Myocyte (in vitro differentiated cells): ENCODE measurements at regions not wholly inside any gene's neighbourhood (a gene's known extent, or its start where the extent isn't known, plus 50 kb on each side); places are given as distances from the start of the nearest gene placed in this dataset.
A peak's percentile ranks its signal among the peaks of the same experiment; 100 is the strongest.

Experiments used
- DNase-seq: peaks from one replicate; pipeline ENCODE4 v3.0.0-alpha.2; 2012; ENCODE audit warnings: low read depth

DNA sequence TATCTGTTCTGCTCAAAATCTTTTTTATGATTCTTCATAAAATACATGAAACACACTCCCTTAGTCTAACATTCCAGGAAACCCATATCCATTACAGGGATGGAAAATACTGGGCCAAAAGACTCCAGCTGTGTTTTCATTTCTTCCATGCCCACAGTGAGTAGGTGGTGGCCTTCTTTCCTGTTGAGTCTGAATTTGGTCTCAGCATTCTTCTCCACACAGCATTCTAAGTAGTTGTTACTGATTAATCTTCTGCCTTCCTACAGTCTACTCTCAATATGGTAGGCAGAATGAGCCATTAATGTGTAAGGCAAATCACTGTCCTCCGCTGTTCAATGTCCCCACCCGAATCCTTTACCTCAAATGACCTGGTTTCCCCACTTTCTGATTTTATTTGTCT, 370.6 kb upstream of the RPS6KA3 start:
- peak; percentile 32 for DNase-seq

- DNase-seq: no peak
These were observed 366.7 kb upstream of the RPS6KA3 start for GRCh38 chrX:20633451-20633850.

GRCh38 chrX:20623448-20623847, 356.7 kb upstream of the RPS6KA3 start:
- no peak for DNase-seq

DNA sequence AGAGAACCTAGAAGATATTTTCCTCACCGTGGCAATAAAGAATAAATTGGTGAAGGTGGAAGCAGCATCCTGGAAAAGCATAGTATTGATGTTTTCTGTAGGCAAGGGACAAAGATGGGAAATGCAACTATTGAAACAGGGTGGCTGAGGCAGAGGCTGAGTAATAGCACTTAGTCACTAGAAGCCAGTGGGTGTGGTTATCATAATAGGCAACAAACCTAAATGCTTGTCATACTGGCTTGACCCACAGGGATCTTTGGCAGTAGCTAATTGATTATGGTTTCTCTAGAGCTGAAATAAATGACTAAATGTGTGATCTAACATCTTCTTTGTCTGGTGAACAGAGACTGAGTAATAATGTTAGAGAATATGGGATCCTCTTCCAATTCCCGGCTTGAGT, 353.6 kb upstream of the RPS6KA3 start:
- DNase-seq: peak; percentile 16

GRCh38 chrX:20609916-20610415, 343.3 kb upstream of the RPS6KA3 start:
- no peak for DNase-seq

GRCh38 chrX:20606831-20607230, 340.1 kb upstream of the RPS6KA3 start:
- DNase-seq: no peak

- no peak for DNase-seq
These were observed 330.1 kb upstream of the RPS6KA3 start for GRCh38 chrX:20596856-20597255.

- no peak for DNase-seq
These were observed 329.3 kb upstream of the RPS6KA3 start for GRCh38 chrX:20595928-20596575.

DNA sequence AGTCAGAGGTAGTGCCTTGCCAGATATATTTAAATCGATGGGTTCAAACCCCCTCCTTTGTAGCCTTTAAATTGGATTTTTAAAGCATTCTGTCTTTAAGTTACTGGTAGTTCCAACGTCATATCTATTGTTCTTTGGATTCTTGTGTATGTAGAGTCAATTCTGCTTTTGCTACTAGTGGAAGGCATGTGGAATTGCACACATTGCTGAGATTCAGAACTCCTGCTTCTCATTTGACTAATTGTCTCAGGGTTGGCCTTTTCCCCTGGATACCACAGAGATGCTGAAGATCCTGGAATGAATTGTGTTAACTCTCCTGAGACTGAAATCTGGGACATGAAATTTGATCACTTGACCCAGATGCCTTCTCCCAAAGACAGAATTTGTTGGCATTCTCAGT, 328.3 kb upstream of the RPS6KA3 start:
- no peak for DNase-seq

DNA sequence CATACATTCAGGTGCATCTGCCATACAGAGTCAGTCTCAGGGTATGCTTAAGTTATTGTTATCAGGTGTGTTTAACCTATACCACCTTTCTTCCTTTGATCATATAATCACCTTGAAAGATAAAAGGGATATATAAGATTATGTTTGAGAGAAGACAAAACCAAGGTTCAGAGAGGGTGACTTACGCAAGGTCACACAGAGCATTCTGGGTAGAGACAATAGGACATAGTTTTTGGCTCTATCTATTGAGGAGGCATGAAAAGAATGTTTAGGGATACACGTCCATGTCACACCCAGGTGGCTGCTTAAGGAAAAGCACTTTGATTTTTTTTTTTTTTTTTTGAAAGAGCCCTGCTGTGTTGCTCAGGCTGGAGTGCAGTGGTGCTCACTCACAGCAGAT, 327.1 kb upstream of the RPS6KA3 start:
- DNase-seq: no peak

GRCh38 chrX:20593402-20593801, 326.7 kb upstream of the RPS6KA3 start:
- no peak for DNase-seq

DNA sequence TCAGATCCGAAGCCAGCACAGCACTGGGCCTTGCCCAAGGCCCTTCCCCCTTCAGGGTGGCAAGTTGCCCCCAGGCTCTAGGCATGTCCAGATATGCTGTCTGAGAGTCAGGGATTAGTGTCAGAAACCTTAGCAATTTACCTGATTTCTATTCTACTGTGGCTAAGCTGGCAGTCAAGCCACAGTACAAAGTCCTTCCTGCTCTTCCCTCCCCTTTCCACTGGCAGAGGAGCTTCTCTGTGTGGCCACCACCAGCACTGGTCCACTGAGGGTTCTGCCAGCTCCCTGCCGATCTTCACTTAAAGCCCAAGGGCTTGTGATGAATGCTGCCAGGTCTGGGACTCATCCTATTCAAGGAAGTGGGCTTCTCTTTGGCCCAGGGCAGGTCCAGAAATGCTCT, 324.5 kb upstream of the RPS6KA3 start:
- no peak for DNase-seq

- no peak for DNase-seq
These were observed 319.1 kb upstream of the RPS6KA3 start for GRCh38 chrX:20585782-20586181.

DNA sequence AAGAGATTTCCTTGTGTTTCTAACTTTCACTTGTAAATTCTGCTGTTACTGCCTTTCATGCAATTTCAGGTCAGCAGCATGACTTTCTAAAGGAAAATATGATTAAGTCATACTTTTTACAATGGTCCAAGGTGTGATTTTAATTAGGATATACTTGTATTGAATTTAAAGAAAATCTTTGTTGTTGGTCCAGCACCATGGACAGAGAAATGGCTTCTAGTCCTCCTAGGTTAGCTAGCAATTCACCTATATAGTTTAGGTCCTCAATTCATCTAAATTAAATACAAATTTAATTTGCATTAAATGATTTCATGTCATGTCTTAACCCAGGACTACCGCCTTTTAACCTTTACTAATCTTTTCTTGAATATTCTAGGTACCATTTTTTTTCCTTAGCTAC, 304.9 kb upstream of the RPS6KA3 start:
- DNase-seq: peak; percentile 31

GRCh38 chrX:20567108-20567507, 300.4 kb upstream of the RPS6KA3 start:
- no peak for DNase-seq

- peak; percentile 58 for DNase-seq
These were observed 280.9 kb upstream of the RPS6KA3 start for GRCh38 chrX:20547611-20548051.

DNA sequence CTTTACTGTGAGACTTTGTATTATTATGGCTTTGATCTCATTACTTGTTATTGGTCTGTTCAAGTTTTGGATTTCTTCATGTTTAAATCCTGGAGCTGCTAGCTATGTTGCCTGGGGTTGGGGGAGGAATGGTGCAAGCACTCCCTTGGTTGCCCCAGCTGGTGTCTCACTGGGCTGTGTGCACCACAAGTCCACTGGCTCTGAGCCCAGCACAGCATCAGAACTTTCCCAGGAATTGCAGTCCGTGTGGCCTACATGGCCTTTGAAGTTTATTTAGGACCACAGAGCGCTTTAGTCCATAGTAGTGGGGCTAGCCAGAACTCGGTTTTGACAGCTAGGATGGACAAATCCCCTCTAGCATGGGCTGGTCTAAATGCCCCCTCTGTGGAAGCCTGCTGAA, 278.8 kb upstream of the RPS6KA3 start:
- peak; percentile 71 for DNase-seq

DNA sequence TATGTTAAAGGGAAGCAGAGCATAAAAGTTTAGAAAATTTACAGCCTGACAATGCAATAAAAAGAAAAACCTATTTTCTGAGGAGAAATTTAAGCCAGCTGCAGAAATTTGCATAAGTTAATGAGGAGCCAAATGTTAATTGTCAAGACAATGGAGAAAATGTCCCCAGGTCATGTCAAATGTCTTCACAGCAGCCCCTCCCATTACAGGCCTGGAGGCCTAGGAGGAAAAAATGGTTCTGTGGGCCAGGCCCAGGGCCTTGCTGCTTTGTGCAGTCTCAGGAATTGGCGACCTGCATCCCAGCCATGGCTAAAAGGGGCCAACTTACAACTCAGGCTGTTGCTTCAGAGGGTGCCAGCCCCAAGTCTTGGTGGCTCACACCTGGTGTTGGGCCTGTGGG, 275.4 kb upstream of the RPS6KA3 start:
- DNase-seq: no peak

DNA sequence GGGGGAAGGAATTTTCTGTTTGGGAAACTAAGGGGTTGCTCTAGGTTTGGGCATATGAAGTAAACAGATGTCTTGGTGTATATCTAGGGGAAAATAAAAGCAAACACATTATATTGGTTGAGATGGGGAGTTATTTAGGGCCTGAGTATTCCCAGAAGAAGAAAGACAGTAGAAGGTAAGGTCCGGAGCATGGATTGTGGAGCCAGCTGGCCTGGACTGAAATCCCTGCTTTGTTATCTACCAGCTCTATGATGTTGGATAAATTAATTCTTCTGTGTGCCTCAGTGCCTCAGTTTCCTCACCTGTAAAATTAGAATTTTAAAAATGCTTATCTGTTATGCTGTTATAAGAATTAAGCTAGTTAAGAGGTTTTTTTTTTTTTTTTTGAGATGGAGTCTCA, 272.3 kb upstream of the RPS6KA3 start:
- no peak for DNase-seq

DNA sequence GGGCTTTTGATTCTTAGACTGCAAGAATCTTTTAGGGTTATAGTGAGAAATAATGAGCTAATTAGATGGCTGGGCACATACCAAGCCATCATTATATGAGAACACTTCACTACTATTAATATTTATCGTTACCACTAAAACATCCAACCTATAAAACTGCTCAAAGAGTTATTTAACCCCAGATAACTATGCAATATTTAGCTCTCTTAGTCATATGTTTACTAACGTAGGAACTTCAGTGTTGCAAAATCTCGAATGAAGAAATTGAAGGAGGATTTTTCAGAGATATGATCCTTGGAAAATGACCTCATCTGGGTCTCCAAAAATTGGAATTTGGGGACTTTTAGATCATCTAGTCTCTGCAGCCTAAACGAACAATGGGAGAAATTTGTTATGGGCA, 265.0 kb upstream of the RPS6KA3 start:
- no peak for DNase-seq

- peak; percentile 63 for DNase-seq
These were observed 263.8 kb upstream of the RPS6KA3 start for GRCh38 chrX:20530406-20530921.

GRCh38 chrX:20529711-20530110, 263.0 kb upstream of the RPS6KA3 start:
- no peak for DNase-seq

GRCh38 chrX:20529301-20529700, 262.6 kb upstream of the RPS6KA3 start:
- DNase-seq: no peak
